DND-41 (cell line): ENCODE measurements at regions not wholly inside any gene's neighbourhood (a gene's known extent, or its start where the extent isn't known, plus 50 kb on each side); places are given as distances from the start of the nearest gene placed in this dataset.

ENCODE experiments used
- ATAC-seq: fragments of 200-7000 bp; cut with Tn5 transposase; 3 replicates; pipeline ENCODE4 v1.9.1; 2021; ENCODE audit warnings: low read depth; ENCODE audit not compliant: insufficient read depth
- DNase-seq: peaks from one replicate; pipeline ENCODE4 v3.0.0-alpha.2; 2020
- H2AFZ ChIP-seq: 2 replicates; pipeline ENCODE4 v1.6.0; 2012; ENCODE audit warnings: low read depth, low read length
- H3K27ac ChIP-seq: 2 replicates; pipeline ENCODE4 v1.5.1; 2012; ENCODE audit warnings: low read length, inconsistent platforms
- H3K27me3 ChIP-seq: fragments of 200-600 bp; sonication (generic); 2 replicates; pipeline ENCODE4 v1.6.0; 2012; ENCODE audit warnings: low read length, mild to moderate bottlenecking, inconsistent platforms; ENCODE audit not compliant: insufficient read depth, poor library complexity
- H3K36me3 ChIP-seq: 2 replicates; pipeline ENCODE4 v1.5.1; 2012; ENCODE audit warnings: low read length, inconsistent platforms; ENCODE audit not compliant: insufficient read depth
- H3K4me1 ChIP-seq: 2 replicates; pipeline ENCODE4 v1.5.1; 2012; ENCODE audit warnings: mild to moderate bottlenecking, low read length; ENCODE audit not compliant: insufficient read depth
- H3K4me2 ChIP-seq: 2 replicates; pipeline ENCODE4 v1.6.0; 2012; ENCODE audit warnings: mild to moderate bottlenecking, moderate library complexity, low read length, inconsistent platforms; ENCODE audit not compliant: insufficient read depth
- H3K4me3 ChIP-seq, 2 experiments: fragments of 200-600 bp in 1 of 2; shearing (Covaris generic) in 1 of 2; 2 replicates each; pipeline ENCODE4 v1.5.1; 2012 to 2016; ENCODE audit warnings: inconsistent platforms in 2 of 2, low read length in 2 of 2, mild to moderate bottlenecking in 2 of 2, low read depth in 1 of 2, moderate library complexity in 1 of 2
- H3K79me2 ChIP-seq: 2 replicates; pipeline ENCODE4 v1.6.0; 2012; ENCODE audit warnings: low read length, inconsistent platforms; ENCODE audit not compliant: insufficient read depth
- H3K9ac ChIP-seq: 2 replicates; pipeline ENCODE4 v1.6.0; 2012; ENCODE audit warnings: low read depth, mild to moderate bottlenecking, inconsistent platforms, low read length, moderate library complexity
- H3K9me3 ChIP-seq: 2 replicates; pipeline ENCODE4 v1.5.1; 2012; ENCODE audit warnings: low read length, moderate library complexity, mild to moderate bottlenecking, inconsistent platforms; ENCODE audit not compliant: insufficient read depth, severe bottlenecking
- H4K20me1 ChIP-seq: 2 replicates; pipeline ENCODE4 v1.6.0; 2012; ENCODE audit warnings: low read length; ENCODE audit not compliant: insufficient read depth
- CTCF ChIP-seq: IDR thresholded peaks from 2 replicates; pipeline ENCODE4 v1.5.1; 2012; ENCODE audit warnings: borderline replicate concordance, low read length, moderate library complexity, mild to moderate bottlenecking; ENCODE audit not compliant: poor library complexity, severe bottlenecking; ENCODE audit errors: extremely low read depth
- EZH2 ChIP-seq: IDR thresholded peaks from 3 replicates; pipeline ENCODE4 v1.6.1; 2012; ENCODE audit warnings: borderline replicate concordance, low read depth, mild to moderate bottlenecking, moderate library complexity, low read length, inconsistent platforms; ENCODE audit not compliant: severe bottlenecking

- no peak overlapping the region for H2AFZ ChIP-seq
- H3K27ac ChIP-seq = no peak overlapping the region
- no peaks in the 10 kb centered on the region for H3K9me3 ChIP-seq
- no peaks in the 10 kb centered on the region for H4K20me1 ChIP-seq
- TF ChIP-seq EZH2 (no peak), CTCF (no peak)
- H3K4me3 ChIP-seq = no peak overlapping the region
- DNase-seq = no peak
- H3K9ac ChIP-seq = no peak overlapping the region
- H3K4me1 ChIP-seq = no peaks in the 10 kb centered on the region
- no peaks in the 10 kb centered on the region for H3K27me3 ChIP-seq
- no peaks in the 10 kb centered on the region for H3K79me2 ChIP-seq
- H3K4me2 ChIP-seq = no peak overlapping the region
- H3K36me3 ChIP-seq = no peaks in the 10 kb centered on the region
- ATAC-seq = no peak
Measured at GRCh38 chr9:81466981-81467380, 222.4 kb downstream of the TLE1 start.

- H3K27me3 ChIP-seq = no peaks in the 10 kb centered on the region
- DNase-seq = no peak
- no peaks in the 10 kb centered on the region for H3K9me3 ChIP-seq
- no peaks in the 10 kb centered on the region for H3K4me1 ChIP-seq
- no peak overlapping the region for H3K27ac ChIP-seq
- no peak overlapping the region for H2AFZ ChIP-seq
- ATAC-seq = no peak
- no peaks in the 10 kb centered on the region for H3K36me3 ChIP-seq
- H4K20me1 ChIP-seq = no peaks in the 10 kb centered on the region
- no peak overlapping the region for H3K4me2 ChIP-seq
- TF ChIP-seq CTCF (no peak), EZH2 (no peak)
- H3K79me2 ChIP-seq = no peaks in the 10 kb centered on the region
- no peak overlapping the region for H3K9ac ChIP-seq
- H3K4me3 ChIP-seq = no peak overlapping the region
Measured at GRCh38 chr9:81465468-81466011, 223.8 kb downstream of the TLE1 start.

- H3K36me3 ChIP-seq = no peaks in the 10 kb centered on the region
- ATAC-seq (no peak), DNase-seq (no peak)
- no peak overlapping the region for H2AFZ ChIP-seq
- H3K4me3 ChIP-seq = no peak overlapping the region
- H3K79me2 ChIP-seq = no peaks in the 10 kb centered on the region
- no peaks in the 10 kb centered on the region for H4K20me1 ChIP-seq
- no peak overlapping the region for H3K9ac ChIP-seq
- H3K4me1 ChIP-seq = no peaks in the 10 kb centered on the region
- no peaks in the 10 kb centered on the region for H3K27me3 ChIP-seq
- H3K9me3 ChIP-seq = no peaks in the 10 kb centered on the region
- no peak overlapping the region for H3K27ac ChIP-seq
- TF ChIP-seq EZH2 (no peak), CTCF (no peak)
- no peak overlapping the region for H3K4me2 ChIP-seq
Measured at GRCh38 chr9:81462801-81463200, 226.5 kb downstream of the TLE1 start.

- H3K9me3 ChIP-seq = no peaks in the 10 kb centered on the region
- H3K27ac ChIP-seq = no peak overlapping the region
- H3K4me1 ChIP-seq = no peaks in the 10 kb centered on the region
- no peak overlapping the region for H3K4me3 ChIP-seq
- no peak overlapping the region for H3K4me2 ChIP-seq
- H2AFZ ChIP-seq = no peak overlapping the region
- no peaks in the 10 kb centered on the region for H3K27me3 ChIP-seq
- TF ChIP-seq EZH2 = no peak
- TF ChIP-seq CTCF = no peak
- no peak overlapping the region for H3K9ac ChIP-seq
- ATAC-seq (no peak), DNase-seq (no peak)
- no peaks in the 10 kb centered on the region for H4K20me1 ChIP-seq
- no peaks in the 10 kb centered on the region for H3K36me3 ChIP-seq
- H3K79me2 ChIP-seq = no peaks in the 10 kb centered on the region
Measured at GRCh38 chr9:81461196-81461595, 228.2 kb downstream of the TLE1 start.
